G401 (cell line): ENCODE measurements at regions not wholly inside any gene's neighbourhood (a gene's known extent, or its start where the extent isn't known, plus 50 kb on each side); places are given as distances from the start of the nearest gene placed in this dataset.
"Not testable (repeated sequence)": the region's sequence is repeated elsewhere in the genome, so short reads cannot be mapped to it uniquely, and the experiment has no call there.

ENCODE experiments used
- DNase-seq: peaks from one replicate; pipeline ENCODE4 v3.0.0-alpha.2; 2015; ENCODE audit warnings: low spot score
- in situ Hi-C: cut with HindIII; loops from 2 replicates; pipeline ENCODE4 v1.10.0; 2016; ENCODE audit warnings: low sequenced_read_pairs, mixed read lengths

- in situ Hi-C loops: no loop called here
- no peak for DNase-seq
These were observed 504.1 kb downstream of the RPL10L start for GRCh38 chr14:46147452-46147851.

- in situ Hi-C loops: no loop called here
- DNase-seq: no peak
These were observed 504.6 kb downstream of the RPL10L start for GRCh38 chr14:46147024-46147423.

GRCh38 chr14:46140445-46140844, 511.1 kb downstream of the RPL10L start:
- no peak for DNase-seq
- in situ Hi-C loops: no loop called here

GRCh38 chr14:46139649-46140048, 511.9 kb downstream of the RPL10L start:
- in situ Hi-C loops: no loop called here
- DNase-seq: no peak

GRCh38 chr14:46137786-46138185, 513.8 kb downstream of the RPL10L start:
- in situ Hi-C loops: no loop called here
- no peak for DNase-seq

GRCh38 chr14:46136456-46136855, 515.1 kb downstream of the RPL10L start:
- DNase-seq: no peak
- in situ Hi-C loops: no loop called here

GRCh38 chr14:46108228-46108627, 543.4 kb downstream of the RPL10L start:
- no peak for DNase-seq
- in situ Hi-C loops: no loop called here

- DNase-seq, in situ Hi-C loops: not testable (repeated sequence)
These were observed 550.7 kb downstream of the RPL10L start for GRCh38 chr14:46100901-46101300.

GRCh38 chr14:46091819-46092218, 559.8 kb downstream of the RPL10L start:
- no peak for DNase-seq
- in situ Hi-C loops: no loop called here

GRCh38 chr14:46087604-46088003, 564.0 kb downstream of the RPL10L start:
- in situ Hi-C loops: no loop called here
- no peak for DNase-seq

GRCh38 chr14:46074061-46074460, 577.5 kb downstream of the RPL10L start:
- no peak for DNase-seq
- in situ Hi-C loops: no loop called here

GRCh38 chr14:46063872-46064271, 587.7 kb downstream of the RPL10L start:
- DNase-seq: no peak
- in situ Hi-C loops: no loop called here

- in situ Hi-C loops: no loop called here
- no peak for DNase-seq
These were observed 592.5 kb downstream of the RPL10L start for GRCh38 chr14:46058964-46059563.

GRCh38 chr14:46057799-46058198, 593.8 kb downstream of the RPL10L start:
- in situ Hi-C loops: no loop called here
- DNase-seq: no peak

GRCh38 chr14:46054526-46054925, 597.1 kb downstream of the RPL10L start:
- DNase-seq: peak; percentile 2
- in situ Hi-C loops: no loop called here

- in situ Hi-C loops: no loop called here
- no peak for DNase-seq
These were observed 598.4 kb downstream of the RPL10L start for GRCh38 chr14:46053221-46053620.

- no peak for DNase-seq
- in situ Hi-C loops: no loop called here
These were observed 599.8 kb downstream of the RPL10L start for GRCh38 chr14:46051796-46052195.

GRCh38 chr14:46048127-46048526, 603.5 kb downstream of the RPL10L start:
- no peak for DNase-seq
- in situ Hi-C loops: no loop called here

- no peak for DNase-seq
- in situ Hi-C loops: no loop called here
These were observed 615.5 kb downstream of the RPL10L start for GRCh38 chr14:46036099-46036498.

- DNase-seq: no peak
- in situ Hi-C loops: no loop called here
These were observed 617.3 kb downstream of the RPL10L start for GRCh38 chr14:46034305-46034704.

- in situ Hi-C loops: no loop called here
- DNase-seq: no peak
These were observed 632.6 kb downstream of the RPL10L start for GRCh38 chr14:46018846-46019420.
